ENCODE measurements at regions not wholly inside any gene's neighbourhood (a gene's known extent, or its start where the extent isn't known, plus 50 kb on each side); places are given as distances from the start of the nearest gene placed in this dataset.

GRCh38 chr6:75024828-75025227 is 181.0 kb downstream of the COL12A1 start:
- TF ChIP-seq REST (IDR thresholded peaks at IDR 0.05; ENCODE audit: borderline replicate concordance), result no peak
- no peak for TF ChIP-seq CTCF (IDR thresholded peaks at IDR 0.05; ENCODE audit: poor library complexity, severe bottlenecking)
- TF ChIP-seq RAD21 (conservative IDR thresholded peaks at IDR 0.05), result no peak
- no peak for TF ChIP-seq POLR2AphosphoS5 (IDR thresholded peaks at IDR 0.05)
- TF ChIP-seq EZH2 (IDR thresholded peaks at IDR 0.05; ENCODE audit: borderline replicate concordance, insufficient read depth, low read length, poor library complexity, severe bottlenecking), result no peak
- TF ChIP-seq SMC3 (conservative IDR thresholded peaks at IDR 0.05; ENCODE audit: poor library complexity), result no peak

All from neural cell (in vitro differentiated cells).